Osteoblast (primary cell): ENCODE measurements at regions not wholly inside any gene's neighbourhood (a gene's known extent, or its start where the extent isn't known, plus 50 kb on each side); places are given as distances from the start of the nearest gene placed in this dataset.
"Not testable (repeated sequence)": the region's sequence is repeated elsewhere in the genome, so short reads cannot be mapped to it uniquely, and the experiment has no call there.

Experiments used
- DNase-seq: peaks from one replicate; pipeline ENCODE4 v3.0.0; 2011; ENCODE audit warnings: low spot score, mixed read lengths; ENCODE audit not compliant: insufficient read length; ENCODE audit errors: missing footprints
- H2AFZ ChIP-seq: 2 replicates; pipeline ENCODE4 v1.6.0; 2011; ENCODE audit warnings: mild to moderate bottlenecking, low read length
- H3K27ac ChIP-seq: 2 replicates; pipeline ENCODE4 v1.5.1; 2011; ENCODE audit warnings: mild to moderate bottlenecking, low read depth, low read length, moderate library complexity
- H3K27me3 ChIP-seq: 2 replicates; pipeline ENCODE4 v1.6.0; 2012; ENCODE audit warnings: mild to moderate bottlenecking, control low read depth, inconsistent platforms, low read length, moderate library complexity; ENCODE audit not compliant: insufficient read depth
- H3K36me3 ChIP-seq: 2 replicates; pipeline ENCODE4 v1.5.1; 2011; ENCODE audit warnings: mild to moderate bottlenecking, low read length, control low read depth, moderate library complexity; ENCODE audit not compliant: insufficient read depth
- H3K4me1 ChIP-seq: 2 replicates; pipeline ENCODE4 v1.5.1; 2011; ENCODE audit warnings: mild to moderate bottlenecking, low read length, control low read depth, moderate library complexity; ENCODE audit not compliant: insufficient read depth
- H3K4me2 ChIP-seq: 2 replicates; pipeline ENCODE4 v1.6.0; 2011; ENCODE audit warnings: mild to moderate bottlenecking, low read length; ENCODE audit not compliant: insufficient read depth
- H3K4me3 ChIP-seq: fragments of 200-600 bp; sonication (generic); 3 replicates; pipeline ENCODE4 v1.5.1; 2012; ENCODE audit warnings: mild to moderate bottlenecking, low read length, inconsistent platforms; ENCODE audit not compliant: insufficient read depth
- H3K79me2 ChIP-seq: 2 replicates; pipeline ENCODE4 v1.6.0; 2012; ENCODE audit warnings: mild to moderate bottlenecking, low read length, control low read depth, inconsistent platforms; ENCODE audit not compliant: insufficient read depth
- H3K9me3 ChIP-seq: 2 replicates; pipeline ENCODE4 v1.5.1; 2011; ENCODE audit warnings: low read depth, low read length, control low read depth
- H4K20me1 ChIP-seq: 2 replicates; pipeline ENCODE4 v1.6.0; 2012; ENCODE audit warnings: mild to moderate bottlenecking, low read length, control low read depth; ENCODE audit not compliant: insufficient read depth
- CTCF ChIP-seq: IDR thresholded peaks from 2 replicates; pipeline ENCODE4 v1.5.1; 2011; ENCODE audit warnings: mild to moderate bottlenecking, low read depth, low read length, moderate library complexity; ENCODE audit errors: extremely low read depth

GRCh38 chr5:126280343-126280742, 142.9 kb upstream of the GRAMD2B start:
- no peaks in the 10 kb centered on the region for H3K79me2 ChIP-seq
- no peak overlapping the region for H3K4me2 ChIP-seq
- peaks cover 4% of the 10 kb centered on the region for H3K27me3 ChIP-seq
- no peaks in the 10 kb centered on the region for H3K9me3 ChIP-seq
- H4K20me1 ChIP-seq: no peaks in the 10 kb centered on the region
- TF ChIP-seq CTCF: no peak
- H3K27ac ChIP-seq: no peak overlapping the region
- H3K4me1 ChIP-seq: no peaks in the 10 kb centered on the region
- DNase-seq: no peak
- no peak overlapping the region for H2AFZ ChIP-seq
- no peak overlapping the region for H3K4me3 ChIP-seq
- H3K36me3 ChIP-seq: no peaks in the 10 kb centered on the region

- Histone ChIP-seq H3K4me1 (no peaks in the 10 kb centered on the region), H3K36me3 (no peaks in the 10 kb centered on the region), H3K4me2 (no peak overlapping the region), H3K9me3 (no peaks in the 10 kb centered on the region), H3K27ac (no peak overlapping the region), H3K79me2 (no peaks in the 10 kb centered on the region), H3K4me3 (no peak overlapping the region), H3K27me3 (peaks cover 4% of the 10 kb centered on the region), H2AFZ (no peak overlapping the region), H4K20me1 (no peaks in the 10 kb centered on the region)
- no peak for DNase-seq
- no peak for TF ChIP-seq CTCF
Observed at GRCh38 chr5:126280846-126281245, 142.4 kb upstream of the GRAMD2B start.

GRCh38 chr5:126284977-126285696, 138.1 kb upstream of the GRAMD2B start:
- Histone ChIP-seq H2AFZ (no peak overlapping the region), H3K36me3 (no peaks in the 10 kb centered on the region), H3K4me3 (no peak overlapping the region), H3K27me3 (peaks cover 4% of the 10 kb centered on the region), H3K9me3 (no peaks in the 10 kb centered on the region), H4K20me1 (no peaks in the 10 kb centered on the region), H3K79me2 (no peaks in the 10 kb centered on the region), H3K4me1 (no peaks in the 10 kb centered on the region), H3K4me2 (no peak overlapping the region), H3K27ac (no peak overlapping the region)
- DNase-seq: no peak
- TF ChIP-seq CTCF: no peak

- H3K9me3 ChIP-seq, H3K4me3 ChIP-seq, H3K4me2 ChIP-seq, H3K27me3 ChIP-seq, H2AFZ ChIP-seq, H3K36me3 ChIP-seq, DNase-seq, H4K20me1 ChIP-seq, H3K79me2 ChIP-seq, H3K4me1 ChIP-seq, H3K27ac ChIP-seq: not testable (repeated sequence)
Observed at GRCh38 chr5:126296121-126296520, 127.1 kb upstream of the GRAMD2B start.
